HepG2 (cell line): ENCODE measurements at regions not wholly inside any gene's neighbourhood (a gene's known extent, or its start where the extent isn't known, plus 50 kb on each side); places are given as distances from the start of the nearest gene placed in this dataset.

Experiments
- ARID5B ChIP-seq: IDR thresholded peaks from 2 replicates; pipeline ENCODE4 v1.4.0; 2020; ENCODE audit warnings: mild to moderate bottlenecking, missing genetic modification reagents
- ATM ChIP-seq: fragments of 450-650 bp; IDR thresholded peaks from 2 replicates; pipeline ENCODE4 v1.7.1; 2017; ENCODE audit warnings: mild to moderate bottlenecking, borderline replicate concordance
- HMGXB3 ChIP-seq: sonication (generic); formaldehyde crosslinking; IDR thresholded peaks from 2 replicates; pipeline ENCODE4 v1.4.0; 2020; ENCODE audit warnings: missing genetic modification reagents, borderline replicate concordance
- LRRFIP1 ChIP-seq: sonication (generic); formaldehyde crosslinking; conservative IDR thresholded peaks from 2 replicates; pipeline ENCODE4 v1.4.0; 2020; ENCODE audit warnings: missing genetic modification reagents
- SAFB2 ChIP-seq: sonication (generic); formaldehyde crosslinking; IDR thresholded peaks from 2 replicates; pipeline ENCODE4 v1.5.1; 2020; ENCODE audit warnings: missing genetic modification reagents, low read depth, mild to moderate bottlenecking, borderline replicate concordance
- UBTF ChIP-seq: sonication (generic); formaldehyde crosslinking; IDR thresholded peaks from 2 replicates; pipeline ENCODE4 v1.4.0; 2020; ENCODE audit warnings: mild to moderate bottlenecking, missing genetic modification reagents

- peak; percentile 70 for TF ChIP-seq UBTF (CRISPR knock-in tag)
- TF ChIP-seq HMGXB3 (CRISPR knock-in tag): 0 out of 2 replicates have a peak, but pooled peaks have one; percentile 57
- no peak for TF ChIP-seq LRRFIP1 (CRISPR knock-in tag)
- TF ChIP-seq ATM: no peak
- no peak for TF ChIP-seq SAFB2 (CRISPR knock-in tag)
- peak; percentile 92 for TF ChIP-seq ARID5B
These were observed 295.0 kb upstream of the IGFBP3 start (continued) for GRCh38 chr7:46215987-46216567.
